GM12878 (cell line): ENCODE measurements at regions not wholly inside any gene's neighbourhood (a gene's known extent, or its start where the extent isn't known, plus 50 kb on each side); places are given as distances from the start of the nearest gene placed in this dataset.

Source experiments
- ATAC-seq: fragments of 200-7000 bp; cut with Tn5 transposase; 3 replicates; pipeline ENCODE4 v1.9.1; 2020; ENCODE audit warnings: mild to moderate bottlenecking, moderate library complexity
- BruUV-seq: library from RNA; stranded (reverse); fragments of 400-500 nt; replicated peaks from 2 replicates; lab custom pipeline; 2021; lab: Mats Ljungman, UMichigan
- CTCF ChIA-PET: fragments of 300-600 bp; sonication (Branson Sonifier 250); formaldehyde crosslinking; extraction: SDS; loops from one replicate; lab custom pipeline; 2021; ENCODE audit warnings: inconsistent platforms; lab: Yijun Ruan, JAX
- POLR2A ChIA-PET: fragments of 350-600 bp; formaldehyde crosslinking; extraction: SDS; loops from one replicate; lab custom pipeline; 2021; ENCODE audit warnings: inconsistent platforms; lab: Charles Lee
- RAD21 ChIA-PET: fragments of 300-600 bp; sonication (Branson Sonifier 250); formaldehyde crosslinking; loops from one replicate; lab custom pipeline; 2023; ENCODE audit warnings: antibody characterized with exemption; ENCODE audit not compliant: unreplicated experiment; lab: Charles Lee
- SMC1A ChIA-PET: fragments of 300-600 bp; sonication (Branson Sonifier 250); formaldehyde crosslinking; loops from one replicate; lab custom pipeline; 2023; ENCODE audit not compliant: unreplicated experiment, uncharacterized antibody; lab: Charles Lee
- DNase-seq: peaks from one replicate; pipeline ENCODE4 v3.0.0-alpha.2; 2011; ENCODE audit warnings: low read depth, low spot score
- FAIRE-seq: peaks from 3 replicates; lab custom pipeline; 2011; peaks lifted over from hg19 to GRCh38; lab: Jason Lieb, UNC
- H2AFZ ChIP-seq: 2 replicates; pipeline ENCODE4 v1.6.0; 2011; ENCODE audit warnings: low read depth, low read length, control low read depth; ENCODE audit not compliant: control insufficient read depth
- H3K27ac ChIP-seq: 2 replicates; pipeline ENCODE4 v1.5.1; 2011; ENCODE audit warnings: control low read depth; ENCODE audit not compliant: control insufficient read depth, insufficient read depth
- H3K27me3 ChIP-seq, 2 experiments: replicated peaks in 1 of 2; 2 replicates each; pipeline versions ENCODE4 v1.6.0 to v1.6.1; 2011; ENCODE audit warnings: low read length in 1 of 2; ENCODE audit not compliant: control insufficient read depth in 2 of 2, insufficient read depth in 2 of 2
- H3K36me3 ChIP-seq, 2 experiments: 2 replicates each; pipeline ENCODE4 v1.5.1; 2011; ENCODE audit warnings: low read length in 1 of 2; ENCODE audit not compliant: control insufficient read depth in 2 of 2, insufficient read depth in 2 of 2
- H3K4me1 ChIP-seq: 2 replicates; pipeline ENCODE4 v1.6.1; 2011; ENCODE audit warnings: mild to moderate bottlenecking, low read length, moderate library complexity, mixed read lengths; ENCODE audit not compliant: control insufficient read depth, insufficient read depth
- H3K4me2 ChIP-seq: 2 replicates; pipeline ENCODE4 v1.6.0; 2011; ENCODE audit warnings: control low read depth; ENCODE audit not compliant: control insufficient read depth, insufficient read depth
- H3K4me3 ChIP-seq: fragments of 200-600 bp; sonication (generic); 2 replicates; pipeline ENCODE4 v1.5.1; 2016
- H3K79me2 ChIP-seq: 2 replicates; pipeline ENCODE4 v1.6.0; 2011; ENCODE audit warnings: low read length; ENCODE audit not compliant: control insufficient read depth, insufficient read depth
- H3K9ac ChIP-seq: 2 replicates; pipeline ENCODE4 v1.8.0; 2011; ENCODE audit warnings: low read length, control low read depth, mixed read lengths; ENCODE audit not compliant: control insufficient read depth, insufficient read depth
- H3K9me3 ChIP-seq: replicated peaks from 3 replicates; pipeline ENCODE4 v1.5.1; 2011; ENCODE audit warnings: mild to moderate bottlenecking, low read length; ENCODE audit not compliant: control insufficient read depth, insufficient read depth
- H4K20me1 ChIP-seq: 2 replicates; pipeline ENCODE4 v1.6.0; 2011; ENCODE audit not compliant: control insufficient read depth, insufficient read depth
- CBX3 ChIP-seq: fragments of 200-600 bp; sonication (generic); IDR thresholded peaks from 2 replicates; pipeline ENCODE4 v1.6.1; 2016; ENCODE audit warnings: low read depth, borderline replicate concordance
- GABPA ChIP-seq: IDR thresholded peaks from 2 replicates; pipeline ENCODE4 v1.6.1; 2014; ENCODE audit warnings: antibody characterized with exemption, low read depth, mild to moderate bottlenecking, inconsistent platforms
- MEF2A ChIP-seq: IDR thresholded peaks from 2 replicates; pipeline ENCODE4 v1.6.1; 2011; ENCODE audit warnings: low read depth, mild to moderate bottlenecking, low read length, moderate library complexity; ENCODE audit not compliant: insufficient read depth
- MTA3 ChIP-seq: IDR thresholded peaks from 2 replicates; pipeline ENCODE4 v1.6.1; 2012; ENCODE audit warnings: low read length, inconsistent platforms, borderline replicate concordance
- NFYA ChIP-seq: IDR thresholded peaks from 2 replicates; pipeline ENCODE4 v1.6.1; 2011; ENCODE audit warnings: low read depth, mild to moderate bottlenecking, low read length, improper control_type of control experiment, borderline replicate concordance
- SMC3 ChIP-seq: IDR thresholded peaks from 2 replicates; pipeline ENCODE4 v1.6.1; 2011; ENCODE audit warnings: low read length, improper control_type of control experiment, borderline replicate concordance
- ZNF24 ChIP-seq: fragments of 450-650 bp; IDR thresholded peaks from 2 replicates; pipeline ENCODE4 v1.6.1; 2017; ENCODE audit warnings: antibody characterized with exemption, mild to moderate bottlenecking
- WGBS: methylation state at CpG from one replicate; pipeline ENCODE4 v1.1.6; 2016; ENCODE audit warnings: low lambda C conversion rate; ENCODE audit not compliant: insufficient replicate concordance, insufficient coverage; ENCODE audit errors: missing lambda C conversion rate; 5-methylcytosine and 5-hydroxymethylcytosine counted together
- in situ Hi-C: fragments of 300-500 bp; cut with MboI; formaldehyde crosslinking; loops from 9 replicates; pipeline ENCODE4 v1.14.3; 2018; ENCODE audit warnings: mixed read lengths
- intact Hi-C: fragments of 100-400 bp; cut with micrococcal nuclease; formaldehyde crosslinking; loops from one replicate; pipeline ENCODE4 v1.14.2; 2022; ENCODE audit not compliant: unreplicated experiment
- TF ChIP-seq, protein P1 (sequence below): IDR thresholded peaks from 2 replicates; pipeline ENCODE4 v1.6.1; 2012; ENCODE audit warnings: improper control_type of control experiment, low read depth, low read length; ENCODE audit not compliant: insufficient replicate concordance

DNA sequence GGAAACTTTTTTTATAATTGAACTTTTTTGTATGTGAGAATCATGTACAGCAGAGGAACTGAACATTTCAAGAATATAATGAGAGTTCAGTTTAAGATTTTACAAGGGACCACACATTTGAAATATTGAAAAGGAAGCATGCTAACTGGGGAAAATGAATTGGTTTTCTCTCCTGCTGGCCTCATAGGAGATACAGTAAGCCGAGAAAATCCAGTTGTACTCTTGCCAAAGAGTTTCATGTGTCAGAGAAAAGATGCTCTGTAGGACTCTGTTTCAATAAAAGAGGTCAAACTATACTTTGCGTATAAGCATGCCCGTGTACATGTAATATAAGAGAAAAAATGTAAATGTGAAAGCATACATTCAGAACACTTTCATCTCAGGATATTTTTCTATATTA, 393.5 kb upstream of the NRSN1 start (continued):
- TF ChIP-seq, protein P1, sequence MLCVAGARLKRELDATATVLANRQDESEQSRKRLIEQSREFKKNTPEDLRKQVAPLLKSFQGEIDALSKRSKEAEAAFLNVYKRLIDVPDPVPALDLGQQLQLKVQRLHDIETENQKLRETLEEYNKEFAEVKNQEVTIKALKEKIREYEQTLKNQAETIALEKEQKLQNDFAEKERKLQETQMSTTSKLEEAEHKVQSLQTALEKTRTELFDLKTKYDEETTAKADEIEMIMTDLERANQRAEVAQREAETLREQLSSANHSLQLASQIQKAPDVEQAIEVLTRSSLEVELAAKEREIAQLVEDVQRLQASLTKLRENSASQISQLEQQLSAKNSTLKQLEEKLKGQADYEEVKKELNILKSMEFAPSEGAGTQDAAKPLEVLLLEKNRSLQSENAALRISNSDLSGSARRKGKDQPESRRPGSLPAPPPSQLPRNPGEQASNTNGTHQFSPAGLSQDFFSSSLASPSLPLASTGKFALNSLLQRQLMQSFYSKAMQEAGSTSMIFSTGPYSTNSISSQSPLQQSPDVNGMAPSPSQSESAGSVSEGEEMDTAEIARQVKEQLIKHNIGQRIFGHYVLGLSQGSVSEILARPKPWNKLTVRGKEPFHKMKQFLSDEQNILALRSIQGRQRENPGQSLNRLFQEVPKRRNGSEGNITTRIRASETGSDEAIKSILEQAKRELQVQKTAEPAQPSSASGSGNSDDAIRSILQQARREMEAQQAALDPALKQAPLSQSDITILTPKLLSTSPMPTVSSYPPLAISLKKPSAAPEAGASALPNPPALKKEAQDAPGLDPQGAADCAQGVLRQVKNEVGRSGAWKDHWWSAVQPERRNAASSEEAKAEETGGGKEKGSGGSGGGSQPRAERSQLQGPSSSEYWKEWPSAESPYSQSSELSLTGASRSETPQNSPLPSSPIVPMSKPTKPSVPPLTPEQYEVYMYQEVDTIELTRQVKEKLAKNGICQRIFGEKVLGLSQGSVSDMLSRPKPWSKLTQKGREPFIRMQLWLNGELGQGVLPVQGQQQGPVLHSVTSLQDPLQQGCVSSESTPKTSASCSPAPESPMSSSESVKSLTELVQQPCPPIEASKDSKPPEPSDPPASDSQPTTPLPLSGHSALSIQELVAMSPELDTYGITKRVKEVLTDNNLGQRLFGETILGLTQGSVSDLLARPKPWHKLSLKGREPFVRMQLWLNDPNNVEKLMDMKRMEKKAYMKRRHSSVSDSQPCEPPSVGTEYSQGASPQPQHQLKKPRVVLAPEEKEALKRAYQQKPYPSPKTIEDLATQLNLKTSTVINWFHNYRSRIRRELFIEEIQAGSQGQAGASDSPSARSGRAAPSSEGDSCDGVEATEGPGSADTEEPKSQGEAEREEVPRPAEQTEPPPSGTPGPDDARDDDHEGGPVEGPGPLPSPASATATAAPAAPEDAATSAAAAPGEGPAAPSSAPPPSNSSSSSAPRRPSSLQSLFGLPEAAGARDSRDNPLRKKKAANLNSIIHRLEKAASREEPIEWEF = no peak
- TF ChIP-seq NFYA = no peak
- no peak for TF ChIP-seq MEF2A
- no peak for TF ChIP-seq MTA3
- no peak for TF ChIP-seq GABPA

DNA sequence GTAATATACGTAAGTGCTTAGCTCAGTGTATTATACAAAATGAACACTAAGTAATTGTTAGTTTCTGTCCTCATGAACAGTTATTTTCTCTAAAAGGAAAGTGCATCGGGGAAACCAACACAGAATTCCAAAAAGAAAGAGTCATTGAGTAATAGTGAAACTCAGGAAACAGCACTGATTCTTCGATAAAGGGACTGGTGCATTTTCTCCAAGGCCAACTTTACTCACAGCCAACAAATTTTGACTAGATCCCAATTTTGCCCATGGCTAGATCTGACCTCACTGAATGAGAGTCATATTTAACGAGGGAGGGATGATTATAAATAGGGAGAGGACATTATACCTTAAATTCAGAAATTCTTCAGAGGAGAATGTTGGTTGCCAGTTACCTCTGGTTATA, 390.9 kb upstream of the NRSN1 start:
- H3K79me2 ChIP-seq = no peaks in the 10 kb centered on the region
- intact Hi-C loops (no loop called here), in situ Hi-C loops (no loop called here)
- H3K27ac ChIP-seq = no peak overlapping the region
- H3K27me3 ChIP-seq = no peaks in the 10 kb centered on the region
- no peak overlapping the region for H2AFZ ChIP-seq
- no peak overlapping the region for H3K9ac ChIP-seq
- H3K9me3 ChIP-seq = no peaks in the 10 kb centered on the region
- BruUV-seq = no TSS peak
- ChIA-PET POLR2A (no interaction called here), CTCF (no interaction called here), RAD21 (no interaction called here), SMC1A (no interaction called here)
- ATAC-seq = no peak
- WGBS = 68% methylated on average over 4 of the region's 4 CpGs
- no peaks in the 10 kb centered on the region for H3K36me3 ChIP-seq
- FAIRE-seq = no peak
- DNase-seq = no peak
- no peak for TF ChIP-seq CBX3
- TF ChIP-seq ZNF24 = no peak
- TF ChIP-seq SMC3 = no peak
- H3K4me1 ChIP-seq = no peaks in the 10 kb centered on the region
- H3K4me2 ChIP-seq = no peak overlapping the region
- H4K20me1 ChIP-seq = no peaks in the 10 kb centered on the region
- no peak overlapping the region for H3K4me3 ChIP-seq
